ENCODE measurements at regions not wholly inside any gene's neighbourhood (a gene's known extent, or its start where the extent isn't known, plus 50 kb on each side); places are given as distances from the start of the nearest gene placed in this dataset.

- Histone ChIP-seq H3K4me3 (no peak overlapping the region), H3K36me3 (no peaks in the 10 kb centered on the region), H3K9me3 (no peaks in the 10 kb centered on the region), H3K27ac (peak overlapping the region in 2 of 4 donors; percentile 22 to 45), H3K27me3 (no peaks in the 10 kb centered on the region), H3K4me1 (no peaks in the 10 kb centered on the region)
- in situ Hi-C loops (cut with MboI; ENCODE audit: low sequenced_read_pairs in 4 of 4) (no loop called here), intact Hi-C loops (cut with DNase I; ENCODE audit: low total_unique reads) (loop anchor here (2.0 kb wide), 1 partner anchor 67 kb away; no protein-coding TSS in a partner anchor)
- ATAC-seq (no peak), DNase-seq (no peak)
- TF ChIP-seq CTCF (IDR thresholded peaks at IDR 0.05 in 4 of 5, conservative IDR thresholded peaks at IDR 0.05 in 1 of 5) (no peak), POLR2A (IDR thresholded peaks at IDR 0.05) (no peak)
Observed at GRCh38 chr6:40719671-40720374, 132.7 kb upstream of the LRFN2 start.

DNA sequence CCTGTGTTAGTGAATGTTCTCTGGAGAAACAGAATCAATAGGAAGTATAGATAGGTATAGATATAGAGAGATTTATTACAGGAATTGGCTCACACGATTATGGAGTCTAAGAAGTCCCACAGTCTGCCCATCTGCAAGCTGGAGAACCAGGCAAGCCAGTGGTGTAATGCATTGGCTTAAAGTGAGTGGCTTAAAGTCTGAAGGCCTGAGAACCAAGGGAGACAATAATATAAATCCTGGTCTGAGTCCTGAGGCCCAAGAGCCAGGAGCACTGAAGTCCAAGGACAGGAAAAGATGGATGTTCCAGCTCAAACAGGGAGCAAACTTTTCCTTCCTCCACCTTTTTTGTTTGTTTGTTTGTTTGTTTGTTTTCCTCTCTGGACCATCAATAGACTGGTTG is 131.2 kb upstream of the LRFN2 start:
- Histone ChIP-seq H3K27me3 (no peaks in the 10 kb centered on the region), H3K27ac (no peak overlapping the region), H3K4me1 (no peaks in the 10 kb centered on the region), H3K9me3 (no peaks in the 10 kb centered on the region), H3K4me3 (no peak overlapping the region), H3K36me3 (no peaks in the 10 kb centered on the region)
- TF ChIP-seq POLR2A (IDR thresholded peaks at IDR 0.05) (no peak), CTCF (IDR thresholded peaks at IDR 0.05 in 4 of 5, conservative IDR thresholded peaks at IDR 0.05 in 1 of 5) (no peak)
- ATAC-seq, result no peak
- intact Hi-C loops (cut with DNase I; ENCODE audit: low total_unique reads) (loop anchor here (2.0 kb wide), 1 partner anchor 66 kb away; no protein-coding TSS in a partner anchor), in situ Hi-C loops (cut with MboI; ENCODE audit: low sequenced_read_pairs in 4 of 4) (no loop called here)
- DNase-seq, result no peak

GRCh38 chr6:40717411-40718057 is 130.4 kb upstream of the LRFN2 start:
- intact Hi-C loops (cut with DNase I; ENCODE audit: low total_unique reads) (loop anchor here (2.0 kb wide), 1 partner anchor 65 kb away; no protein-coding TSS in a partner anchor), in situ Hi-C loops (cut with MboI; ENCODE audit: low sequenced_read_pairs in 4 of 4) (no loop called here)
- ATAC-seq (peak; percentile 73 to 76), DNase-seq (no peak)
- H3K36me3 ChIP-seq, result no peaks in the 10 kb centered on the region
- no peaks in the 10 kb centered on the region for H3K9me3 ChIP-seq
- H3K4me3 ChIP-seq, result no peak overlapping the region
- H3K4me1 ChIP-seq, result no peaks in the 10 kb centered on the region
- H3K27me3 ChIP-seq, result no peaks in the 10 kb centered on the region
- TF ChIP-seq POLR2A (IDR thresholded peaks at IDR 0.05) (no peak), CTCF (IDR thresholded peaks at IDR 0.05 in 4 of 5, conservative IDR thresholded peaks at IDR 0.05 in 1 of 5) (no peak)
- H3K27ac ChIP-seq, result peak overlapping the region in 1 of 4 donors; percentile 40

- Histone ChIP-seq H3K4me1 (no peaks in the 10 kb centered on the region), H3K9me3 (no peaks in the 10 kb centered on the region), H3K27ac (no peak overlapping the region), H3K4me3 (no peak overlapping the region), H3K27me3 (no peaks in the 10 kb centered on the region), H3K36me3 (no peaks in the 10 kb centered on the region)
- in situ Hi-C loops (cut with MboI; ENCODE audit: low sequenced_read_pairs in 4 of 4) (no loop called here), intact Hi-C loops (cut with DNase I; ENCODE audit: low total_unique reads) (no loop called here)
- TF ChIP-seq POLR2A (IDR thresholded peaks at IDR 0.05), result no peak
- TF ChIP-seq CTCF (IDR thresholded peaks at IDR 0.05 in 4 of 5, conservative IDR thresholded peaks at IDR 0.05 in 1 of 5), result no peak
- ATAC-seq (no peak), DNase-seq (no peak)
Observed at GRCh38 chr6:40715570-40716403, 128.6 kb upstream of the LRFN2 start.
